ENCODE measurements at regions not wholly inside any gene's neighbourhood (a gene's known extent, or its start where the extent isn't known, plus 50 kb on each side); places are given as distances from the start of the nearest gene placed in this dataset.
"Not testable (repeated sequence)": the region's sequence is repeated elsewhere in the genome, so short reads cannot be mapped to it uniquely, and the experiment has no call there.

- no peak overlapping the region for H3K27ac Mint-ChIP-seq
- ATAC-seq (ENCODE audit: poor library complexity) (no peak), DNase-seq (no peak)
- H3K36me3 Mint-ChIP-seq (ENCODE audit: low read depth): no peaks in the 10 kb centered on the region
- TF ChIP-seq CTCF (IDR thresholded peaks at IDR 0.05): no peak
- no peak overlapping the region for H3K4me3 ChIP-seq (ENCODE audit: low read length)
- ChIA-PET POLR2A (interaction anchor here (1.0 kb wide), 1 partner anchor 32 kb away, joined by 3 read pairs; no protein-coding TSS in a partner anchor), CTCF (interaction anchor here (0.6 kb wide), 1 partner anchor 100 kb away, joined by 3 read pairs; no protein-coding TSS in a partner anchor)
- no peak overlapping the region for H3K4me3 Mint-ChIP-seq
- H3K36me3 ChIP-seq (ENCODE audit: insufficient read depth, low read length): no peaks in the 10 kb centered on the region
- no peaks in the 10 kb centered on the region for H3K27me3 Mint-ChIP-seq
- H3K27me3 ChIP-seq (ENCODE audit: control insufficient read depth in 1 of 2, insufficient read depth in 2 of 2, low read length in 2 of 2): no peaks in the 10 kb centered on the region
- H3K9me3 ChIP-seq (ENCODE audit: control insufficient read depth in 1 of 2, insufficient read depth in 1 of 2, low read length in 2 of 2): no peaks in the 10 kb centered on the region
- H3K27ac ChIP-seq (ENCODE audit: low read depth in 1 of 2, low read length in 2 of 2): no peak overlapping the region
- peaks cover 20% of the 10 kb centered on the region for H3K4me1 Mint-ChIP-seq (ENCODE audit: low read depth)
- no peaks in the 10 kb centered on the region for H3K9me3 Mint-ChIP-seq
- H3K4me1 ChIP-seq (ENCODE audit: insufficient read depth, low read length): peaks cover 3% of the 10 kb centered on the region
- intact Hi-C loops (cut with DNase I, micrococcal nuclease): loop anchor here in 1 of 2 experiments (10.0 kb wide), 2 partner anchors 68 to 228 kb away; no protein-coding TSS in a partner anchor
Measured at GRCh38 chr3:177352424-177352823, 155.1 kb upstream of the TBL1XR1 start.

GRCh38 chr3:177353140-177353539 is 155.9 kb upstream of the TBL1XR1 start:
- H3K9me3 ChIP-seq (ENCODE audit: control insufficient read depth in 1 of 2, insufficient read depth in 1 of 2, low read length in 2 of 2): no peaks in the 10 kb centered on the region
- no peaks in the 10 kb centered on the region for H3K9me3 Mint-ChIP-seq
- TF ChIP-seq CTCF (IDR thresholded peaks at IDR 0.05): no peak
- ChIA-PET CTCF (no interaction called here), POLR2A (interaction anchor here (0.6 to 1.0 kb wide), 3 partner anchors 8 to 155 kb away, joined by 3 read pairs; no protein-coding TSS in a partner anchor)
- ATAC-seq (ENCODE audit: poor library complexity) (no peak), DNase-seq (no peak)
- H3K27ac Mint-ChIP-seq: no peak overlapping the region
- H3K27ac ChIP-seq (ENCODE audit: low read depth in 1 of 2, low read length in 2 of 2): no peak overlapping the region
- H3K4me1 Mint-ChIP-seq (ENCODE audit: low read depth): peaks cover 27% of the 10 kb centered on the region
- peaks cover 10% of the 10 kb centered on the region for H3K4me1 ChIP-seq (ENCODE audit: insufficient read depth, low read length)
- H3K4me3 ChIP-seq (ENCODE audit: low read length): no peak overlapping the region
- H3K36me3 ChIP-seq (ENCODE audit: insufficient read depth, low read length): no peaks in the 10 kb centered on the region
- no peaks in the 10 kb centered on the region for H3K27me3 Mint-ChIP-seq
- no peaks in the 10 kb centered on the region for H3K36me3 Mint-ChIP-seq (ENCODE audit: low read depth)
- no peaks in the 10 kb centered on the region for H3K27me3 ChIP-seq (ENCODE audit: control insufficient read depth in 1 of 2, insufficient read depth in 2 of 2, low read length in 2 of 2)
- intact Hi-C loops (cut with DNase I, micrococcal nuclease): loop anchor here in 1 of 2 experiments (10.0 kb wide), 2 partner anchors 68 to 228 kb away; no protein-coding TSS in a partner anchor
- H3K4me3 Mint-ChIP-seq: no peak overlapping the region

DNA sequence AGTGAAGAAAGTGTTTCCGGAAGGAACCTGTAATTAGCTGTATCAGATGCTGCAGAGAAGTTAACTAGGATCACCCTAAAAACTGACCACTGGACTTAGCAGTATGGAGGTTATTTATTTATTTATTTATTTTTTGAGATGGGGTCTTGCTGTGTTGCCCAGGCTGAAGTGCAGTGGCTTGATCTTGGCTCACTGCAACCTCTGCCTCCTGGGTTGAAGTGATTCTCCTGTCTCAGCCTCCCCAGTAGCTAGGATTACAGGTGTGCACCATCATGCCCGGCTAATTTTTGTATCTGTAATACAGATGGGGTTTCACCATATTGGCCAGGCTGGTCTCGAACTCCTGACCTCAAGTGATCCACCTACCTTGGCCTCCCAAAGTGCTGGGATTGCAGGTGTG is 156.6 kb upstream of the TBL1XR1 start:
- POLR2A ChIA-PET; ATAC-seq (ENCODE audit: poor library complexity); H3K27ac Mint-ChIP-seq; H3K27me3 ChIP-seq (ENCODE audit: control insufficient read depth in 1 of 2, insufficient read depth in 2 of 2, low read length in 2 of 2); H3K4me3 Mint-ChIP-seq; H3K9me3 ChIP-seq (ENCODE audit: control insufficient read depth in 1 of 2, insufficient read depth in 1 of 2, low read length in 2 of 2); CTCF ChIA-PET; DNase-seq; H3K27ac ChIP-seq (ENCODE audit: low read depth in 1 of 2, low read length in 2 of 2); H3K9me3 Mint-ChIP-seq; H3K27me3 Mint-ChIP-seq; H3K36me3 ChIP-seq (ENCODE audit: insufficient read depth, low read length); H3K36me3 Mint-ChIP-seq (ENCODE audit: low read depth); H3K4me3 ChIP-seq (ENCODE audit: low read length): not testable (repeated sequence)
- intact Hi-C loops (cut with DNase I, micrococcal nuclease): loop anchor here in 1 of 2 experiments (10.0 kb wide), 2 partner anchors 69 to 229 kb away; no protein-coding TSS in a partner anchor
- H3K4me1 ChIP-seq (ENCODE audit: insufficient read depth, low read length): peaks cover 17% of the 10 kb centered on the region
- peaks cover 35% of the 10 kb centered on the region for H3K4me1 Mint-ChIP-seq (ENCODE audit: low read depth)

GRCh38 chr3:177354466-177354865 is 157.2 kb upstream of the TBL1XR1 start:
- intact Hi-C loops (cut with DNase I, micrococcal nuclease): loop anchor here in 1 of 2 experiments (10.0 kb wide), 2 partner anchors 70 to 230 kb away; no protein-coding TSS in a partner anchor
- Histone ChIP-seq H3K27me3 (ENCODE audit: control insufficient read depth in 1 of 2, insufficient read depth in 2 of 2, low read length in 2 of 2) (no peaks in the 10 kb centered on the region), H3K27ac (ENCODE audit: low read depth in 1 of 2, low read length in 2 of 2) (no peak overlapping the region), H3K4me3 (ENCODE audit: low read length) (no peak overlapping the region), H3K4me1 (ENCODE audit: insufficient read depth, low read length) (peaks cover 23% of the 10 kb centered on the region), H3K9me3 (ENCODE audit: control insufficient read depth in 1 of 2, insufficient read depth in 1 of 2, low read length in 2 of 2) (no peaks in the 10 kb centered on the region), H3K36me3 (ENCODE audit: insufficient read depth, low read length) (no peaks in the 10 kb centered on the region)
- H3K27me3 Mint-ChIP-seq: peaks cover 1% of the 10 kb centered on the region
- H3K27ac Mint-ChIP-seq: no peak overlapping the region
- no peak for TF ChIP-seq CTCF (IDR thresholded peaks at IDR 0.05)
- H3K4me3 Mint-ChIP-seq: no peak overlapping the region
- CTCF ChIA-PET: no interaction called here
- no peak for DNase-seq
- H3K9me3 Mint-ChIP-seq: no peaks in the 10 kb centered on the region
- peaks cover 40% of the 10 kb centered on the region for H3K4me1 Mint-ChIP-seq (ENCODE audit: low read depth)
- no peak for ATAC-seq (ENCODE audit: poor library complexity)
- POLR2A ChIA-PET: no interaction called here
- peaks cover 1% of the 10 kb centered on the region for H3K36me3 Mint-ChIP-seq (ENCODE audit: low read depth)
